HG02852 (cell line): ENCODE measurements at regions not wholly inside any gene's neighbourhood (a gene's known extent, or its start where the extent isn't known, plus 50 kb on each side); places are given as distances from the start of the nearest gene placed in this dataset.
"Not testable (repeated sequence)": the region's sequence is repeated elsewhere in the genome, so short reads cannot be mapped to it uniquely, and the experiment has no call there.

Source experiments
- ATAC-seq: cut with Tn5 transposase; IDR thresholded peaks from one replicate; pipeline ENCODE4 v1.9.1; 2021; ENCODE audit warnings: mild to moderate bottlenecking, moderate library complexity; ENCODE audit not compliant: unreplicated experiment

GRCh38 chr5:128782446-128782845 lies 182.8 kb upstream of the SLC27A6 start:
- no peak for ATAC-seq

GRCh38 chr5:128784726-128785125 lies 180.6 kb upstream of the SLC27A6 start:
- no peak for ATAC-seq

GRCh38 chr5:128791312-128791711 lies 174.0 kb upstream of the SLC27A6 start:
- ATAC-seq: no peak

GRCh38 chr5:128796506-128796905 lies 168.8 kb upstream of the SLC27A6 start:
- no peak for ATAC-seq

- ATAC-seq: no peak
These were observed 166.4 kb upstream of the SLC27A6 start for GRCh38 chr5:128798871-128799270.

GRCh38 chr5:128799945-128800344 lies 165.3 kb upstream of the SLC27A6 start:
- no peak for ATAC-seq

- ATAC-seq: no peak
These were observed 164.9 kb upstream of the SLC27A6 start for GRCh38 chr5:128800377-128800776.

- ATAC-seq: no peak
These were observed 151.8 kb upstream of the SLC27A6 start for GRCh38 chr5:128813317-128814070.

- ATAC-seq: no peak
These were observed 150.1 kb upstream of the SLC27A6 start for GRCh38 chr5:128815201-128815600.

GRCh38 chr5:128825826-128826225 lies 139.5 kb upstream of the SLC27A6 start:
- no peak for ATAC-seq

GRCh38 chr5:128826275-128826674 lies 139.0 kb upstream of the SLC27A6 start:
- no peak for ATAC-seq

- no peak for ATAC-seq
These were observed 128.7 kb upstream of the SLC27A6 start for GRCh38 chr5:128836571-128836970.

GRCh38 chr5:128838623-128839022 lies 126.7 kb upstream of the SLC27A6 start:
- ATAC-seq: no peak

- ATAC-seq: no peak
These were observed 123.0 kb upstream of the SLC27A6 start for GRCh38 chr5:128842241-128842640.

GRCh38 chr5:128844354-128844923 lies 120.8 kb upstream of the SLC27A6 start:
- no peak for ATAC-seq

- no peak for ATAC-seq
These were observed 115.2 kb upstream of the SLC27A6 start for GRCh38 chr5:128850049-128850448.

- ATAC-seq: no peak
These were observed 110.4 kb upstream of the SLC27A6 start for GRCh38 chr5:128854931-128855330.

- no peak for ATAC-seq
These were observed 108.1 kb upstream of the SLC27A6 start for GRCh38 chr5:128857076-128857677.

- ATAC-seq: no peak
These were observed 106.3 kb upstream of the SLC27A6 start for GRCh38 chr5:128858995-128859394.

- not testable (repeated sequence) for ATAC-seq
These were observed 104.1 kb upstream of the SLC27A6 start for GRCh38 chr5:128861155-128861554.

GRCh38 chr5:128869970-128870369 lies 95.3 kb upstream of the SLC27A6 start:
- ATAC-seq: no peak

GRCh38 chr5:128870373-128870772 lies 94.9 kb upstream of the SLC27A6 start:
- no peak for ATAC-seq
